ENCODE measurements at regions not wholly inside any gene's neighbourhood (a gene's known extent, or its start where the extent isn't known, plus 50 kb on each side); places are given as distances from the start of the nearest gene placed in this dataset.
"Not testable (repeated sequence)": the region's sequence is repeated elsewhere in the genome, so short reads cannot be mapped to it uniquely, and the experiment has no call there.

DNA sequence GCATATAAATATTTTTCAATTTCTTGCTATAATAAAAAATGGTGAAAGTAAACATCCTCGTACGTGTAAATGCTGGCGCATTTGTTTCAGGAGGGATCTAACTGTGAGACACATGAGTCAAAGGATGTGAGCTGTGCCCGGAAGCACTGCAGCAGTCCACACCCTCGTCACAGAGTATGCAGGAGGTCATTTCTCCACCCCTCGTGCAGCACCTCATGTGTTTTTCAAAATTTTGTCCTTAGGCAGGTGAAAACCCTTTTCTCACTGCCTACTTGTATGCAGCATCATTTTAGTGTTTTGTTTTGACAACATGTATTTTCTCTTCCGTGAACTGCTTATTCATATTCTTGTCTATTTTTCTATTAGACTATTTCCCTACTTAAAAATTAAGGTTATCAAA, 162.7 kb downstream of the AVL9 start:
- no peak overlapping the region for H3K27ac ChIP-seq (ENCODE audit: low read depth, low read length)
- H3K4me2 ChIP-seq (ENCODE audit: low read length): no peak overlapping the region

DNA sequence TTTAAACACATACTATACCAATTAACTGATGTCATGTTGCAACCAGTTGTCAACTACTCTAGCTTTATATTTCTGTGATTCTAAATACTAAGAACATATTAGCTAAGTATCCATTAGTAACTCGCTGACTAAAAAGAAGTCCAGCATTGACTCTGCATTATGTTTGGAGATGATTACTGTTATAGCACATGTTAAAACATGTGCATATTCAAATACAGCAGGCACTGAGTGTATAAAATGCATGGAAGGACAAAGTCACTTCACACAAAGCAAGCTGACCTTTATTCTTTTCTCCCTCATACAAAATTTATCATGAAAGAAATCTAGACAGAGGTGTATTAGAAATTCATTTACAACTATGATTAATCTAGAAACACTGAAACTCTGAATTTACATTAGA, 159.3 kb downstream of the AVL9 start:
- not testable (repeated sequence) for H3K27ac ChIP-seq (ENCODE audit: low read depth, low read length); H3K4me2 ChIP-seq (ENCODE audit: low read length); H3K4me3 ChIP-seq (ENCODE audit: low read length); H3F3A ChIP-seq (ENCODE audit: control insufficient read depth, insufficient read depth); H3K9me3 ChIP-seq (ENCODE audit: control insufficient read depth, insufficient read depth, low read length); H3K79me2 ChIP-seq (ENCODE audit: control insufficient read depth, low read length); H4K20me1 ChIP-seq (ENCODE audit: control insufficient read depth, insufficient read depth, low read depth, low read length); H3K27me3 ChIP-seq (ENCODE audit: control insufficient read depth, low read length); H3K9me2 ChIP-seq (replicated peaks; ENCODE audit: control insufficient read depth, low read length); H3K4me1 ChIP-seq (ENCODE audit: control insufficient read depth, low read length); H3K36me3 ChIP-seq (ENCODE audit: control insufficient read depth, low read length)

More for the DNA sequence above, 162.7 kb downstream of the AVL9 start:
- Histone ChIP-seq H3K79me2 (ENCODE audit: control insufficient read depth, low read length) (no peaks in the 10 kb centered on the region), H3K36me3 (ENCODE audit: control insufficient read depth, low read length) (no peaks in the 10 kb centered on the region), H3K9me3 (ENCODE audit: control insufficient read depth, insufficient read depth, low read length) (no peaks in the 10 kb centered on the region), H3K4me3 (ENCODE audit: low read length) (no peak overlapping the region), H3K9me2 (replicated peaks; ENCODE audit: control insufficient read depth, low read length) (no peaks in the 10 kb centered on the region), H3K27me3 (ENCODE audit: control insufficient read depth, low read length) (peaks cover 8% of the 10 kb centered on the region; the same call in 1 of the 2 replicates), H3K4me1 (ENCODE audit: control insufficient read depth, low read length) (no peaks in the 10 kb centered on the region), H4K20me1 (ENCODE audit: control insufficient read depth, insufficient read depth, low read depth, low read length) (no peaks in the 10 kb centered on the region), H3F3A (ENCODE audit: control insufficient read depth, insufficient read depth) (no peaks in the 10 kb centered on the region)
- TF ChIP-seq, protein P1, sequence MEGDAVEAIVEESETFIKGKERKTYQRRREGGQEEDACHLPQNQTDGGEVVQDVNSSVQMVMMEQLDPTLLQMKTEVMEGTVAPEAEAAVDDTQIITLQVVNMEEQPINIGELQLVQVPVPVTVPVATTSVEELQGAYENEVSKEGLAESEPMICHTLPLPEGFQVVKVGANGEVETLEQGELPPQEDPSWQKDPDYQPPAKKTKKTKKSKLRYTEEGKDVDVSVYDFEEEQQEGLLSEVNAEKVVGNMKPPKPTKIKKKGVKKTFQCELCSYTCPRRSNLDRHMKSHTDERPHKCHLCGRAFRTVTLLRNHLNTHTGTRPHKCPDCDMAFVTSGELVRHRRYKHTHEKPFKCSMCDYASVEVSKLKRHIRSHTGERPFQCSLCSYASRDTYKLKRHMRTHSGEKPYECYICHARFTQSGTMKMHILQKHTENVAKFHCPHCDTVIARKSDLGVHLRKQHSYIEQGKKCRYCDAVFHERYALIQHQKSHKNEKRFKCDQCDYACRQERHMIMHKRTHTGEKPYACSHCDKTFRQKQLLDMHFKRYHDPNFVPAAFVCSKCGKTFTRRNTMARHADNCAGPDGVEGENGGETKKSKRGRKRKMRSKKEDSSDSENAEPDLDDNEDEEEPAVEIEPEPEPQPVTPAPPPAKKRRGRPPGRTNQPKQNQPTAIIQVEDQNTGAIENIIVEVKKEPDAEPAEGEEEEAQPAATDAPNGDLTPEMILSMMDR (IDR thresholded peaks at IDR 0.05; ENCODE audit: low read depth, low read length, poor library complexity, severe bottlenecking): no peak
- no peak for TF ChIP-seq EZH2phosphoT487 (IDR thresholded peaks at IDR 0.05; ENCODE audit: borderline replicate concordance, low read length)

DNA sequence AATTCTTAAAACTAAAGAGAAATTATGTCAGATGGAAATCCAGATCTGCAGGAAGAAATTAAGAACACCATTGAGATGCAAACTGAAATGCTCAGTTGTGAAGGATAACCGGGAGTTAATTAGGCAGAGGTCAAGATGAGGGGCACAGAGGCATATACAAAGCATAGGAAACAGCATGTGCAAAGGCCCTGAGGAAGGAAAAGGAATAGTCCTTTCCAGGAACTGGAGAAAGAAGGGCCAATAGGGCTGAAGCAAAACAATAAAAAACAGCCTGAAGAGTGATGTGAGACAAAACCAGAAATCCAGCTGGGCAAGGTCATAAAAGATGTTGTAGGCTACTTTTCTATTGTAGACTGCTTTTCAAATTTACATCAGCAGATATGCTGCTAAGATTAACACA, 155.1 kb downstream of the AVL9 start:
- not testable (repeated sequence) for H3K9me3 ChIP-seq (ENCODE audit: control insufficient read depth, insufficient read depth, low read length); H3K4me3 ChIP-seq (ENCODE audit: low read length); H3K79me2 ChIP-seq (ENCODE audit: control insufficient read depth, low read length); H3K9me2 ChIP-seq (replicated peaks; ENCODE audit: control insufficient read depth, low read length); H3K4me1 ChIP-seq (ENCODE audit: control insufficient read depth, low read length); H4K20me1 ChIP-seq (ENCODE audit: control insufficient read depth, insufficient read depth, low read depth, low read length); H3K4me2 ChIP-seq (ENCODE audit: low read length); H3K36me3 ChIP-seq (ENCODE audit: control insufficient read depth, low read length); H3K27me3 ChIP-seq (ENCODE audit: control insufficient read depth, low read length); H3K27ac ChIP-seq (ENCODE audit: low read depth, low read length); H3F3A ChIP-seq (ENCODE audit: control insufficient read depth, insufficient read depth)

DNA sequence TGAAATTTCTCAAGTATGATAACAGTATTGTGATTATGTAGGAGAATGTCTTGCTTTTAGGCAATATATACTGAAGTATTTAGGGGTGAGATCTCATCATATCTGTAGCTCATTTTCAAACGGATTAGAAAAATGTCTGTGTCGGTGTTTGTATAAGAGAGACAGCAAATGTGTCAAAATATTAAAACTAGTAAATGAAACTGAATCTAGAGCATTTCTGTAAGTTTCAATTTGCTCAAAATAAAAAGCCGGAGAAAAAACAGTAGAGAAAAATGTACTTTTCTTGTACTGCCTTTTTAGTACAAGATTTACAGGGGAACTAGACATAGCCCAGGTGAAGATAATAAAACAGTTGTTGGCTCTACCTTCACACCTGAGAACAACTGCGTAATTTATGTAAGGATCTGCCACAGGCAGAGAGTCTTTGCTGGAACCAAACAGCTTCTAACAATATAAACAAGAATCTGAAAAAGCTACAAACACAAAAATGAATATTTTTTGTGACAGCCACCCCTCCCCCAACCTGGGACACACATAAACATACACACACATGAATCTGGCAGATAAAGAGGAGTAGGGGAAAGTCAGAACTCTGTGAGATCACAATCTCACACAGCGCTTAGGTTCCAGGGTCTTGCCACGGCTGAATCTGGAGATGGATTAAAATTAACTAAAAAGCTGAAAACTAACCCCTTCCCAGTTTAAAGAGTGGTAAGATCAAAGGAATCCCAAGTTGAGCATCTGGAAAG, 153.3 kb downstream of the AVL9 start:
- H3K36me3 ChIP-seq (ENCODE audit: control insufficient read depth, low read length): no peaks in the 10 kb centered on the region
- no peaks in the 10 kb centered on the region for H4K20me1 ChIP-seq (ENCODE audit: control insufficient read depth, insufficient read depth, low read depth, low read length)
- no peaks in the 10 kb centered on the region for H3K27me3 ChIP-seq (ENCODE audit: control insufficient read depth, low read length)
- no peaks in the 10 kb centered on the region for H3F3A ChIP-seq (ENCODE audit: control insufficient read depth, insufficient read depth)
- H3K9me2 ChIP-seq (replicated peaks; ENCODE audit: control insufficient read depth, low read length): no peaks in the 10 kb centered on the region
- H3K9me3 ChIP-seq (ENCODE audit: control insufficient read depth, insufficient read depth, low read length): no peaks in the 10 kb centered on the region
- no peak overlapping the region for H3K27ac ChIP-seq (ENCODE audit: low read depth, low read length)
- H3K79me2 ChIP-seq (ENCODE audit: control insufficient read depth, low read length): no peaks in the 10 kb centered on the region
- TF ChIP-seq, protein P1 (IDR thresholded peaks at IDR 0.05; ENCODE audit: low read depth, low read length, poor library complexity, severe bottlenecking): no peak
- TF ChIP-seq EZH2phosphoT487 (IDR thresholded peaks at IDR 0.05; ENCODE audit: borderline replicate concordance, low read length): no peak
- H3K4me3 ChIP-seq (ENCODE audit: low read length): no peak overlapping the region
- no peaks in the 10 kb centered on the region for H3K4me1 ChIP-seq (ENCODE audit: control insufficient read depth, low read length)
- no peak overlapping the region for H3K4me2 ChIP-seq (ENCODE audit: low read length)

DNA sequence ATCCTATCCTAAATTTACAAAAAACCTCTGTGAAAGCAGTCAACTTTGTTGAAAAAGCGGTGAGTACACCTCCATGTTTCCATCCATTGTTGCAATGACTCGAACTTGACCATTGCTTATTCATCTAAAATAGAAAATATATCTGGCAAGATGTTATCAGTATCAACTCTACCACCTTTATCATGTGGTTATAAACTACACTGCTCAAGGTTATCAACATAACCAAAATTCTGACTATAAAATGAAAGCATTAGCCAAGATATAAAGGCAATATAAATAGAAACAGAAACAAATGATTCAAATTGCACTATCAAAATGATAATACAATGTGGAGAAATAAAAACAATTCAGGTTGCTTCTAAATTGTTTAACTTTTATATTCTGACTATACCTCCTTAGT, 150.0 kb downstream of the AVL9 start:
- not testable (repeated sequence) for H3K27me3 ChIP-seq (ENCODE audit: control insufficient read depth, low read length); H3K9me2 ChIP-seq (replicated peaks; ENCODE audit: control insufficient read depth, low read length); H3K9me3 ChIP-seq (ENCODE audit: control insufficient read depth, insufficient read depth, low read length); H3F3A ChIP-seq (ENCODE audit: control insufficient read depth, insufficient read depth); H3K4me1 ChIP-seq (ENCODE audit: control insufficient read depth, low read length); H3K79me2 ChIP-seq (ENCODE audit: control insufficient read depth, low read length); H4K20me1 ChIP-seq (ENCODE audit: control insufficient read depth, insufficient read depth, low read depth, low read length); H3K27ac ChIP-seq (ENCODE audit: low read depth, low read length); H3K4me3 ChIP-seq (ENCODE audit: low read length); H3K4me2 ChIP-seq (ENCODE audit: low read length); H3K36me3 ChIP-seq (ENCODE audit: control insufficient read depth, low read length)
